ENCODE measurements at regions not wholly inside any gene's neighbourhood (a gene's known extent, or its start where the extent isn't known, plus 50 kb on each side); places are given as distances from the start of the nearest gene placed in this dataset.
"Not testable (repeated sequence)": the region's sequence is repeated elsewhere in the genome, so short reads cannot be mapped to it uniquely, and the experiment has no call there.

GRCh38 chrX:76987381-76987780 is 459.8 kb upstream of the FGF16 start:
- Histone ChIP-seq H3K4me3 (no peak overlapping the region), H3K27ac (no peak overlapping the region)

DNA sequence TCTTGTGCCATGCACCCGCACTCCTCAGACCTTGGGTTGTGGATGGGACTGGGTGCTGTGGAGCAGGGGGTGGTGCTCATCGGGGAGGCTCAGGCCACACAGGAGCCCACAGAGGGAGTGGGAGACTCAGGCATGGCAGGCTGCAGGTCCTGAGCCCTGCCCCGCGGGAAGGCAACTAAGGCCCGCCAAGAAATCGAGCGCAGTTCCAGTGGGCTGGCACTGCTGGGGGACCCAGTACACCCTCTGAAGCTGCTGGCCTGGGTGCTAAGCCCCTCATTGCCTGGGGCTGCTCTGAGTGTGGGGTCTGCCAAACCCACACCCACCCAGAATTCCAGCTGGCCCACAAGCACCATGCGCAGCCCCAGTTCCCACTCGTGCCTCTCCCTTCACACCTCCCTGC is 450.5 kb upstream of the FGF16 start:
- H3K4me3 ChIP-seq, result no peak overlapping the region

GRCh38 chrX:77003530-77003929 is 443.7 kb upstream of the FGF16 start:
- Histone ChIP-seq H3K4me3 (no peak overlapping the region), H3K27ac (peak overlapping the region in 1 of 21 experiments; percentile 25)

More for the DNA sequence above, 450.5 kb upstream of the FGF16 start:
- no peak overlapping the region for H3K27ac ChIP-seq

DNA sequence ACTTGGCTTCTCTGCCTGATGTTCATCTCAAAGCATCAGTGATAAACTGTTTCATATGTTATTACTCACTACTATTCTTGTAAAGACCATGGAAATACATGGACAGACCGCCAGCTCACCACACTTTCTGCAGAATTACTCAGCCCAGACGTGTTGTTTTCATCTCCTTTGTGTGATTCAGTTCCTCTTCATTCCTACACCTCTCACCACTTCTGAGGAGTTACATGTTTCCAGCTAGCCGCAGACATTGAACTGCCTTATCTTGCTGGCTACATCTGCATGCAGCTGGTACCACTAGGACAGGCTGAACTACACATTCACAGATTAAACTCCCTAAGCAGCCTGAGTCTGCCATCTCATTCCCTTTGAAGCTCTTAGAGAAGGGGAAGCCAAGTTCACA is 443.2 kb upstream of the FGF16 start:
- Histone ChIP-seq H3K4me3 (no peak overlapping the region), H3K27ac (no peak overlapping the region)

- Histone ChIP-seq H3K4me3 (no peak overlapping the region), H3K27ac (no peak overlapping the region)
Measured at GRCh38 chrX:77009691-77010090, 437.5 kb upstream of the FGF16 start.

- Histone ChIP-seq H3K4me3 (no peak overlapping the region), H3K27ac (no peak overlapping the region)
Measured at GRCh38 chrX:77014377-77015372, 432.5 kb upstream of the FGF16 start.

GRCh38 chrX:77017093-77017492 is 430.1 kb upstream of the FGF16 start:
- Histone ChIP-seq H3K4me3 (no peak overlapping the region), H3K27ac (no peak overlapping the region)

DNA sequence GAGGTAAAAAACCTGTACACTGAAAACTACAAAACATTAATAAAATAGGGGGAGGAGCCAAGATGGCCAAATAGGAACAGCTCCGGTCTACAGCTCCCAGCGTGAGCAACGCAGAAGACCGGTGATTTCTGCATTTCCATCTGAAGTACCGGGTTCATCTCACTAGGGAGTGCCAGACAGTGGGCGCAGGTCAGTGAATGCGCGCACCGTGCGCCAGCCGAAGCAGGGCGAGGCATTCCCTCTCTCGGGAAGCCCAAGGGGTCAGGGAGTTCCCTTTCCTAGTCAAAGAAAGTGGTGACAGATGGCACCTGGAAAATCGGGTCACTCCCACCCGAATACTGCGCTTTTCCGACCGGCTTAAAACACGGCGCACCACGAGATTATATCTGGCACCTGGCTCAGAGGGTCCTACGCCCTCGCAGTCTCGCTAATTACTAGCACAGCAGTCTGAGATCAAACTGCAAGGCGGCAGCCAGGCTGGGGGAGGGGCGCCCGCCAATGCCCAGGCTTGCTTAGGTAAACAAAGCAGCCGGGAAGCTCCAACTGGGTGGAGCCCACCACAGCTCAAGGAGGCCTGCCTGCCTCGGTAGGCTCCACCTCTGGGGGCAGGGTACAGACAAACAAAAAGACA is 400.9 kb upstream of the FGF16 start:
- H3K4me3 ChIP-seq, result peak overlapping the region in 2 of 7 experiments; percentile 18 to 28
- H3K27ac ChIP-seq, result peak overlapping the region in 1 of 21 experiments; percentile 30

GRCh38 chrX:77060572-77060971 is 386.6 kb upstream of the FGF16 start:
- Histone ChIP-seq H3K27ac (no peak overlapping the region), H3K4me3 (no peak overlapping the region)

- Histone ChIP-seq H3K27ac (no peak overlapping the region), H3K4me3 (no peak overlapping the region)
Measured at GRCh38 chrX:77061022-77061421, 386.2 kb upstream of the FGF16 start.

DNA sequence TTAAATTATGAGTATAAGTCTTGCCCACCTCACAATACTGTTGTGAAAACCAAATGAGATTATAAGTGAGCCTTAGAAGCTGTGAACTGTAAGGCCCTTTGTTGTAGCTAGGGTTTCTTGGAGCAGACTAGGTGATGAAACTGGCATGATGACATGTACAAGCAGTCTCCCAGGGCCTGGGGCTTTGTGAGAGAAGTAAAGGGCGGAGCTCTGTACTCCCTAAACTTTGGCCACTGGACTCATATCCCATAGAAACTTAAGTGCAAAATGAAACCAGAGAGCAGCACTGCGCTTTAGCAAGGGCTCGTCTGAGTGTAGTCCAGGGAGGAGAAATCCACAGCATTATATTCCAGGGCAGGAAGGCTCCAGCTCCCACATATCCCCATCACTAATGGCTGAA is 385.6 kb upstream of the FGF16 start:
- Histone ChIP-seq H3K4me3 (no peak overlapping the region), H3K27ac (no peak overlapping the region)

- H3K27ac ChIP-seq, result no peak overlapping the region
- no peak overlapping the region for H3K4me3 ChIP-seq
Measured at GRCh38 chrX:77065896-77066295, 381.3 kb upstream of the FGF16 start.

- H3K4me3 ChIP-seq, result no peak overlapping the region
- H3K27ac ChIP-seq, result no peak overlapping the region
Measured at GRCh38 chrX:77070202-77070918, 376.8 kb upstream of the FGF16 start.

DNA sequence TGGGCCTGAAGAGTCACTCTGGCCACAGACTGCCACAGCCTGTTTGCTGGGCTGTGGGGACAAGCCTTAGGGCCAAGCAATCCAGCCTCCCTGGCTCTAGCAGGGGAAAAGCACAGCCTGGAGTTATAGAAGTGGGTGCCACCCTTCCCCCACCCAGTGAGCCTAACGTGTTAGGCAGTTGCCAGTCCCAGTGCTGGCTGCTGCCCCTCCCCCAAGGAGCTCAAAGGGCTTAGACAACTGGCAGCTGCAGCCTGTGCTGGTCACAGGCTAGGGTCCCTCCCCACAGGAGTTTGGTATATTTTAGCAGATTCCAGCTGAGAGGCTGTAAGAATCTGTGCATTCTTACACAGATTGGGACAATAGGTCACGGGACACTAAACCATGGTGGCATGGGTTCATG is 370.3 kb upstream of the FGF16 start:
- Histone ChIP-seq H3K4me3 (no peak overlapping the region), H3K27ac (no peak overlapping the region)

GRCh38 chrX:77081237-77081636 is 366.0 kb upstream of the FGF16 start:
- not testable (repeated sequence) for H3K4me3 ChIP-seq, H3K27ac ChIP-seq

GRCh38 chrX:77085372-77085771 is 361.8 kb upstream of the FGF16 start:
- no peak overlapping the region for H3K4me3 ChIP-seq
- H3K27ac ChIP-seq, result no peak overlapping the region

GRCh38 chrX:77087529-77088169 is 359.5 kb upstream of the FGF16 start:
- no peak overlapping the region for H3K4me3 ChIP-seq
- H3K27ac ChIP-seq, result peak overlapping the region in 3 of 21 experiments; percentile 34 to 39 (median 38)

- Histone ChIP-seq H3K4me3 (no peak overlapping the region), H3K27ac (no peak overlapping the region)
Measured at GRCh38 chrX:77088233-77088632, 359.0 kb upstream of the FGF16 start.

GRCh38 chrX:77114501-77114900 is 332.7 kb upstream of the FGF16 start:
- no peak overlapping the region for H3K27ac ChIP-seq

DNA sequence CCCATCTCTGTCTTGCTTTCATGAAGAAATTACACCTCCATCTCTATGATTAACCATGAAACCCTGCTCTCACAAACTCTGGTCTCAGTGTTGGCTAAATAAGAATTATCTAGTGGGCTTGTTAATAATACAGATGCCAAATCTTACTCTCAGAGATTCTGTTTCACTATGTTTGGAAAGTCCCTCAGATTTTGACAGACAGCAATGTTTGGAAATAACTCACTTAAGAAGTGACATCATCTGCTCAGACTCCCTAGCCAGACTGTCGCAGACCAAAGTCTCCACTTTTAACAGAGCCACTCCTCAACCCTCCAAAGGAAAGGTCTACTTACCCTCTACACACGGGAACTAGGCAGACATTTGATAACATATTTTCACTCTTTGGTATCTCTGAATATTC is 328.5 kb upstream of the FGF16 start:
- H3K4me3 ChIP-seq, result no peak overlapping the region
- H3K27ac ChIP-seq, result no peak overlapping the region

More at GRCh38 chrX:77114501-77114900, 332.7 kb upstream of the FGF16 start:
- no peak overlapping the region for H3K4me3 ChIP-seq
